Endodermal cell (in vitro differentiated cells): ENCODE measurements at regions not wholly inside any gene's neighbourhood (a gene's known extent, or its start where the extent isn't known, plus 50 kb on each side); places are given as distances from the start of the nearest gene placed in this dataset.

Source experiments
- DNase-seq: peaks from one replicate; pipeline ENCODE4 v3.0.0-alpha.2; 2017
- H3K27ac ChIP-seq: 2 replicates; pipeline ENCODE4 v1.5.1; 2013; ENCODE audit warnings: mild to moderate bottlenecking, low read depth, low read length, moderate library complexity
- H3K27me3 ChIP-seq: 2 replicates; pipeline ENCODE4 v1.6.1; 2013; ENCODE audit warnings: mild to moderate bottlenecking, low read length, moderate library complexity; ENCODE audit not compliant: insufficient read depth, control insufficient read depth, poor library complexity, severe bottlenecking
- H3K36me3 ChIP-seq: 2 replicates; pipeline ENCODE4 v1.7.0; 2013; ENCODE audit warnings: mild to moderate bottlenecking, low read length, moderate library complexity; ENCODE audit not compliant: control insufficient read depth, insufficient read depth
- H3K4me1 ChIP-seq: one replicate; pipeline ENCODE4 v1.7.0; 2013; ENCODE audit warnings: low read length; ENCODE audit not compliant: control insufficient read depth, insufficient read depth
- H3K4me3 ChIP-seq: 2 replicates; pipeline ENCODE4 v1.5.1; 2013; ENCODE audit warnings: mild to moderate bottlenecking, low read length, moderate library complexity
- H3K9ac ChIP-seq: 2 replicates; pipeline ENCODE4 v1.6.1; 2013; ENCODE audit warnings: mild to moderate bottlenecking, low read length, moderate library complexity; ENCODE audit not compliant: poor library complexity, severe bottlenecking; ENCODE audit errors: extremely low read depth
- H3K9me3 ChIP-seq: 2 replicates; pipeline ENCODE4 v1.6.1; 2013; ENCODE audit warnings: mild to moderate bottlenecking, low read length, moderate library complexity; ENCODE audit not compliant: control insufficient read depth
- H3K27ac Mint-ChIP-seq: 2 replicates; pipeline ENCODE4 v1.8.0; 2020; ENCODE audit warnings: mixed read lengths
- H3K27me3 Mint-ChIP-seq: 2 replicates; pipeline ENCODE4 v1.8.0; 2021; ENCODE audit warnings: mild to moderate bottlenecking, mixed read lengths; ENCODE audit not compliant: insufficient read depth
- H3K36me3 Mint-ChIP-seq: 2 replicates; pipeline ENCODE4 v1.8.0; 2020; ENCODE audit warnings: low read depth, mixed read lengths
- H3K4me1 Mint-ChIP-seq: 2 replicates; pipeline ENCODE4 v1.8.0; 2020; ENCODE audit warnings: mixed read lengths
- H3K4me3 Mint-ChIP-seq: 2 replicates; pipeline ENCODE4 v1.8.0; 2020; ENCODE audit warnings: mild to moderate bottlenecking, moderate library complexity, mixed read lengths
- H3K9me3 Mint-ChIP-seq: 2 replicates; pipeline ENCODE4 v1.8.0; 2020; ENCODE audit warnings: mild to moderate bottlenecking, mixed read lengths
- WGBS, 2 experiments: methylation state at CpG; one replicate each; pipeline versions ENCODE4 v1.1.5 to v1.1.7; 2013; ENCODE audit warnings: missing lambda C conversion rate in 2 of 2, mixed read lengths in 1 of 2; ENCODE audit not compliant: insufficient coverage in 1 of 2, insufficient read length in 1 of 2; 5-methylcytosine and 5-hydroxymethylcytosine counted together
- TF ChIP-seq, protein P1 (sequence below): fragments of 200-600 bp; sonication (generic); conservative IDR thresholded peaks from 2 replicates; pipeline ENCODE4 v1.5.0; 2021; ENCODE audit warnings: antibody characterized with exemption, mild to moderate bottlenecking

- H3K4me1 Mint-ChIP-seq = no peaks in the 10 kb centered on the region
- no peak overlapping the region for H3K27ac ChIP-seq
- peaks cover under 1% of the 10 kb centered on the region for H3K9me3 Mint-ChIP-seq
- H3K27me3 Mint-ChIP-seq = no peaks in the 10 kb centered on the region
- no peak overlapping the region for H3K4me3 Mint-ChIP-seq
- no peaks in the 10 kb centered on the region for H3K36me3 Mint-ChIP-seq
- peaks cover 8% of the 10 kb centered on the region for H3K9me3 ChIP-seq
- WGBS, 2 experiments = 70 to 100% methylated on average over 1 of the region's 1 CpG
- H3K27me3 ChIP-seq = no peaks in the 10 kb centered on the region
- no peaks in the 10 kb centered on the region for H3K4me1 ChIP-seq
- TF ChIP-seq, protein P1, sequence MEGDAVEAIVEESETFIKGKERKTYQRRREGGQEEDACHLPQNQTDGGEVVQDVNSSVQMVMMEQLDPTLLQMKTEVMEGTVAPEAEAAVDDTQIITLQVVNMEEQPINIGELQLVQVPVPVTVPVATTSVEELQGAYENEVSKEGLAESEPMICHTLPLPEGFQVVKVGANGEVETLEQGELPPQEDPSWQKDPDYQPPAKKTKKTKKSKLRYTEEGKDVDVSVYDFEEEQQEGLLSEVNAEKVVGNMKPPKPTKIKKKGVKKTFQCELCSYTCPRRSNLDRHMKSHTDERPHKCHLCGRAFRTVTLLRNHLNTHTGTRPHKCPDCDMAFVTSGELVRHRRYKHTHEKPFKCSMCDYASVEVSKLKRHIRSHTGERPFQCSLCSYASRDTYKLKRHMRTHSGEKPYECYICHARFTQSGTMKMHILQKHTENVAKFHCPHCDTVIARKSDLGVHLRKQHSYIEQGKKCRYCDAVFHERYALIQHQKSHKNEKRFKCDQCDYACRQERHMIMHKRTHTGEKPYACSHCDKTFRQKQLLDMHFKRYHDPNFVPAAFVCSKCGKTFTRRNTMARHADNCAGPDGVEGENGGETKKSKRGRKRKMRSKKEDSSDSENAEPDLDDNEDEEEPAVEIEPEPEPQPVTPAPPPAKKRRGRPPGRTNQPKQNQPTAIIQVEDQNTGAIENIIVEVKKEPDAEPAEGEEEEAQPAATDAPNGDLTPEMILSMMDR = no peak
- no peak for DNase-seq
- no peak overlapping the region for H3K4me3 ChIP-seq
- H3K27ac Mint-ChIP-seq = no peak overlapping the region
- no peaks in the 10 kb centered on the region for H3K36me3 ChIP-seq
- H3K9ac ChIP-seq = no peak overlapping the region
These were observed 357.2 kb downstream of the TMEM135 start for GRCh38 chr11:87394924-87395323.

DNA sequence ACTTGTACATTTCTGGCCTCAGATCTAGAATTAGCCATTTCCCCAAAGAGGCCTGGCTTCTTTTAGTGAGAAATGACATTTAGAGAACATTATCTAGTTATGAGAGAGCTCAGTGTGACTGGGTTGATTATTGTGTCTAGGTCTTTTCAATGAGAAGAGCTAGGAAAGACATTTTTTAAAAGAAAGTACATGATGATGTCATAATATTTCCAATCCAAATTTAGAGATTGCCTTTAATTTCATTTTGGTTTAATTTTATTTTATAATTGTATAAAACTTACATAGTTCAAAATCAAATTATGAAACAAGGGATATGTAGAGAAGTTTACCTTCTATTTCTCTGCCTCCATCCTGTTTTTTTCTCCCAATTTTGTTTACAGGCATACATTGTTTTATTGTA lies 354.9 kb downstream of the TMEM135 start:
- Histone ChIP-seq H3K9ac (no peak overlapping the region), H3K27me3 (no peaks in the 10 kb centered on the region), H3K36me3 (no peaks in the 10 kb centered on the region), H3K9me3 (peaks cover 8% of the 10 kb centered on the region), H3K4me3 (no peak overlapping the region), H3K4me1 (no peaks in the 10 kb centered on the region), H3K27ac (no peak overlapping the region)
- TF ChIP-seq, protein P1 = no peak
- H3K9me3 Mint-ChIP-seq = peaks cover 12% of the 10 kb centered on the region
- H3K4me1 Mint-ChIP-seq = no peaks in the 10 kb centered on the region
- H3K27me3 Mint-ChIP-seq = no peaks in the 10 kb centered on the region
- DNase-seq = no peak
- no peak overlapping the region for H3K27ac Mint-ChIP-seq
- no peaks in the 10 kb centered on the region for H3K36me3 Mint-ChIP-seq
- no peak overlapping the region for H3K4me3 Mint-ChIP-seq

GRCh38 chr11:87391496-87391895 lies 353.8 kb downstream of the TMEM135 start:
- H3K27ac Mint-ChIP-seq = no peak overlapping the region
- Histone ChIP-seq H3K9me3 (peaks cover 12% of the 10 kb centered on the region), H3K36me3 (no peaks in the 10 kb centered on the region), H3K27me3 (no peaks in the 10 kb centered on the region), H3K4me3 (no peak overlapping the region), H3K27ac (no peak overlapping the region), H3K4me1 (no peaks in the 10 kb centered on the region), H3K9ac (no peak overlapping the region)
- H3K27me3 Mint-ChIP-seq = no peaks in the 10 kb centered on the region
- TF ChIP-seq, protein P1 = no peak
- DNase-seq = no peak
- peaks cover 22% of the 10 kb centered on the region for H3K9me3 Mint-ChIP-seq
- 96 to 100% methylated on average over 1 to 3 of the region's 3 CpGs for WGBS, 2 experiments
- no peaks in the 10 kb centered on the region for H3K4me1 Mint-ChIP-seq
- no peaks in the 10 kb centered on the region for H3K36me3 Mint-ChIP-seq
- no peak overlapping the region for H3K4me3 Mint-ChIP-seq
